HG02852 (cell line): ENCODE measurements at regions not wholly inside any gene's neighbourhood (a gene's known extent, or its start where the extent isn't known, plus 50 kb on each side); places are given as distances from the start of the nearest gene placed in this dataset.

ENCODE experiments used
- ATAC-seq: cut with Tn5 transposase; IDR thresholded peaks from one replicate; pipeline ENCODE4 v1.9.1; 2021; ENCODE audit warnings: mild to moderate bottlenecking, moderate library complexity; ENCODE audit not compliant: unreplicated experiment

DNA sequence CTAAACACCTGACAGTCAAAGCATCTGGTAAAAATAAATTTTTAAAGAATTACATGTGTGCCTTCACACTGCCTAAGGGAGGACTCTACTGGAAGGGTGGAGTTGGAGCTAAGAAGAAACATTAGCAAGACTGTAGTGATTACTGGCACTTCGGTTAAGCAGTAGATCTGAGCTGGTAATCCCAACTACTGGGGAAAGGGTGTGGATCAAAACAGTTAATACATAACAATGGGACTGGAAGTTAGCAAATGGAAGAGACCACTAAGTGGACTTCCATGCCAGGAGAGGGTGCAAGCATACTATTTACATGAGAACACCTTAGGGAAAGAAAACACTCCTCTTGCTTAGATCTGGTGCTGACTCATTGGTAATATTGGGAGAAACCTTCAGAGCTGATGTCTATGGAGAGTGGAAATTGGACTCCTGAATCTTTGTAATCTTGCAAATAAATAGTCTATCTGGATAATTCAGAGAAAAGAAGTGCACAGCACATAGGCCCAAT lies 519.6 kb upstream of the LINC00305 start:
- ATAC-seq, result no peak

DNA sequence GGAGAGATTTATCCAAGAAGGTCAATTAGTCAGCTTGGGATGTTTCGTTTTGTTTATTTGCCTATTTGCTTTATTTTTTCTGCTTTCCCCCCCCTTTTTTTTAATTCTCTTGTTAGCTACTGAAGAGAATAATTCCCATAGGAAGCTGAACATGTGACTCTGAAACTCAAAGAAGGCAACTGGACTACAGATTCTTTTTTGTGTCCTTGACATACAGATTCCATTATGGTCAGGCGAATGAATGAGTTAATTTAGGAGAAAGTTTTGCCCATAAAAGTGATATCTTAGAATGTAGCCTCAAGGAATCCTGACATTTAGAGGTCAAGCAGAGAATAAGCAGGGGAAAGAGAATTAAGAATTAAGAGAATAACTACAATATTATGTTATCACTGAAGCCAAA lies 514.2 kb upstream of the LINC00305 start:
- no peak for ATAC-seq

DNA sequence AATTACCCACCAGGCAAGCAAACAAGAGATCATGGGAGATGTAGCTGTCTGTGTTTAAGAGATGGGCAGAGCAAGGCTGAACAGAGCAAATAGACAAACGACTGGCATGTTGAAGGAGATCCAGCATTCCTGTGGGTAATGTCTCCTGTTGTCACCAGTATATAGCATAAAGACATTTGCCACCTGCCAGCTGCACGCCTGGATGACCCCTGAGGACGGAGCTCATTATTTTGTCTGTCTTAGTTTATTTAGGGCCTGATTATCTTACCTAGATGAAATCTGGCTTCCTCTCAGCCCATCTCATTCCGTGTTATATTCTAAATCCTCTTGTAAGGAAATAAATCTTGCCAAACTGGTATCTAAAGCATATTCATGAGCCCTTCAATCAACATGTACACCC lies 510.3 kb upstream of the LINC00305 start:
- no peak for ATAC-seq

DNA sequence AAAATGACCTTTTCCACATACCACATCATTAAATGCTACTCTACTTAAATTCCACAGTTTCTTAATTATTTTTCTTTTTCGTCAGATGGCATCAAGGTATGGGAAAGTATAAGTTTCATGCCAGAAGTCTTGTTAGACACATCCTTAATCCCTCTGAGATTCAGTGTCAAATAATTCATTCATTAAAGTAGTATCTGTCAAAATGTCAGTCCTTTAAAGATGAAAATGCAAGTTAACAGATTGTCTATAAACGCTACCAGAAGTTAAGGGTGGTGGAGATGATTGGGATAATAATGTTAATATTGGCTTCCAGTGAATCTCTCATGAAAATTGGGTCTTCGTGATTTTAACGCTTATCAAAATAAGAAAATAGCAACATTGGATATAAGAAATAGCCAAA lies 504.2 kb upstream of the LINC00305 start:
- no peak for ATAC-seq

DNA sequence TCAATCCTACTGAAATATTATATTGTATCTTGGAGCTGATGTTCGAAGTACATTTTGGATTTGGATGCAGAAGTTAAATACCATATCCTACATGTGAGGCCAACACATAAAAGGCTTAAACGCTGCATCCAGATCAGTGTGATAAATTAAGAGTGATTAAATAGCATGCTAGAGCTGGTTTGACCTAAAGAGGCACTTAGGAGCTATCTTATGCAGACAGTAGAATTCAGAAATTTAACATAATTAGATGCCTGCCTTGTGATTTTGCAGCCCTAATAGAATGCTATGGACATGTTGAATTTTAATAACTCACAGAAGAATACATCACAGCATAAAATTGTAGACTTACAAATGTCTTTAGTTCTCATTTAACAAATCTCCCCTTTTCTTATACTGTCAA lies 501.2 kb upstream of the LINC00305 start:
- no peak for ATAC-seq

DNA sequence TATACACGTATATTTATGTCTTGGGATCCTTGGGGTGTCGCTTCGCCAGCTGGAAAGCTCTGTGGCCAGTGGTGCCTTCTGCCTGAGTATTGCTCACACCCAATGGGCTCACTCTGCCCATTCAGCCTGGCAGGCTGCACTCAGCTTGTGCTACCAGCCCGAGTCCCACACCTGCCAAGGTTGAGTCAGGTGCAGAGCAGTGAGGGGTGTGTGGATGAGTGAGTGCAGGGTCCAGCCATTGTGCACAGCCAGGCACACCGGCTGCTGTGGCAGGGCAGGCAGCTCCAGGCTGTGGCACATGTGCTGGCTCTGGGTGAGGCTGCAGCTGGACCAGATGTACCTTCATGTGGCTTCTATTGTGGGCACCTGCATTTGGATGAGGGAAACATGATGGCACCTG lies 496.9 kb upstream of the LINC00305 start:
- no peak for ATAC-seq

DNA sequence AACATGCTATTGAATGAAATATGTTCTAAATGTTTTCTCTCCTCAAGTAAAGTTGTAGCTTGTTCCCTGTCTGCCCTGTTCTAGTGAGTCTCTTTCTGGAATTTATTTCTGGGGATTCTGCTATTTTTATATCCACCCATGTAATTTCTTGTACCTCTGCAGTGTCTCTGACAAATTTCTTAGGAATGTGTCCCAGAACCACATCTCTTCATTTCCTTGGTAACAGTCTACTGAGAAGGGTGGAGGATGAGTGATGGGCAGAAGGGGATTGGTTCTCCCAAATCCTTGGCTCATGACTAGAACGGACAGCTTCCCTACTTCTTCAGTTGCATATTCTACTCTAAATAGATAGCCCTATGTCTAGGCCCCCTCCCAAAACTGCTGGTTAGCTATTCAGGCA lies 490.6 kb upstream of the LINC00305 start:
- ATAC-seq, result no peak

DNA sequence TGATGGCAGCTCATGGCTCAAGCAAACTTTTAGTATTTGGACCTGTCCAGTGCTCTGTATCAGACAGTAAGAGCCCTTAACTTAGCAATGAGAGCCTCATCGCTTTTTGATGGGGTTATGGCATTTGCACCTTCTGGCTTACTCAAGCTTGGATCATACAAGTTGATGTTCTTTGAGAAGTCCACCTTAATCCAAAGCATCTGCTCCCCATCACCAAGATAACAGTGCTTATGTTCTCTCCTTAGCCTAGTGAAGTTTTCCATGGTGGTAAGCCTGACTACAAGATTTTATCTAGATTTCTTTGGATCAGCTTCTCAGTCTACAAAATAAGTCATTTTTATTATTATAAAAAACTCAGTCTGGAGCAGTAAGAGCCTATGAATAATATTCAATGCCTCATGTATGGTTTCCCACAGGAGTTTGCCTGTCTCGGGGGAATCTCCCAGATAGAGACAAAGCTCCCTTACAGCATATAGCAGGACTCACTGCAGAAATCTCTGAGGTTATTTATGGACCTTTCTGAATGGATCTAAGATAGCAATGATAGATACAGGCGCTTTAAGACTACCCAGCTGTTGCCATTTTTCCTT lies 472.2 kb upstream of the LINC00305 start:
- ATAC-seq, result no peak

DNA sequence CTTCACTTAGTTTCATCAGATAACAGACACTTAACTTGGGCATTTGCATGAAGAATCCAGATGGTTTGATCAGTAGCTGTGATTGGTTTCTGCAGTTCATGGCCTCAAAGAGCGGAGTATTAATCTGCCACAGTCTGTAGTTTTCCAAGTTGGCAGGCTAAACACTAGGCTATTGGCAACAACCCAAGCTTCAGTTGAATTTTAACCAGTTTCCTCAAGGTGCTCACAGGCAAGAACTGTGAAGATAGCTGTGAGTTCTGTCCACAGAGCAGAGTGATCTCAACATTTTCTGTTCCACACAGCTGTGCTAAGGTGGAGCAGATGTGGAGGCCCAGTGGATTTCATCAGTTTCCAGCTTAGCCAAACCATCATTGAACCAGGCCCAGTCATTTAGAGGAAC lies 469.5 kb upstream of the LINC00305 start:
- ATAC-seq, result no peak

DNA sequence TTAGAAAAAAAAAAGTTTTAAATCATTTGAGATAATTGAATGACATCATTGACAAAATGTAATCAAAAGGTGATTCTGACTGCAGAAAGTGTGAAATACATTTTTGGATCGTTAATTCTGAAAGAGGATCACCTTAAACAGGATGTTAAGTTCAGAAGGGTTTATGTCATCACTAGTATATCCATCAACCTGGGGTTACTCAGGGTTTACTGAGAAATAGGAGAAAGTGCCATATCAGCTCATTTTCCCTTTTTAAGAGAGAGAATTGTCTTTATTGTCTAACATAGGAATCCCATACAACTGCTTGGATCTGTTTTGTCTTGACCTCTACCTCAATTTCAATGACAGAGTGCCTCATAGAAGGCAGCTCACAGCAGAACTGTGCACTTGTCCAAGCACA lies 466.1 kb upstream of the LINC00305 start:
- ATAC-seq, result no peak

DNA sequence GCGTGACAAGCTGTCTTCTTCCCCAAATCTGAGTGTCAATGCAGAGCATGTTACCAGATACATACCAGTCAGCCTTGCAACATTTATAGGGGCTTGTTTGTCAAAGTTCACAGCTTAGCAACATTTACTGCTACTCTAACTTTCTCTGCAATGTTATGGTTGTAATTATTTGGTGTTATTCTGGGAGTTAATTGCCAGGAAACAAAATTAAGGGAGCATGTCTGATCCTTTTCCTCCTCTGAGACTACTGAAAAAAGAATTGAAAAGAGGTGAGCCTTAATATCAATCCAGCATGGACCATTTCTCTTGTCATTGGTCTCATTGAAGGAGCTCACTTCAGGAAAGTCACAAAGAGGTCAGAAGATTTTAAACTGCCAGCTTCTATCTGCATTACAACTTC lies 465.6 kb upstream of the LINC00305 start:
- no peak for ATAC-seq

DNA sequence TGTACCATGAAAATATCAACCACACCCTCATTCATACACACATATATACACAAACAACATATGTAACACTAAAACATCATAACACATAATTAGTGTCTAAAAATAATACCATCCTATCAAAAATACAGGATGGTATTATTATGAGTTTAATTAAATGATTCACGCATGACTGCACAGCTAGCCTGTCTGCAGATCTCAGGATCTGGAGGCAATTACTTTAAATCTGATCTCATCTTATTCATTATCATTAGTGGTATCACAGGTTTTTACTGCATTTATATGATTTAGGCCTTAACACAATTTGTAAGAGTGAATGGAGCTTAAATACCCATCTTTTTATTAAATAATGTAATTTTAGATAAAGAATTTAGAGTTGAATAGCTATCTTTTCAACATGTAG lies 443.4 kb upstream of the LINC00305 start:
- no peak for ATAC-seq

DNA sequence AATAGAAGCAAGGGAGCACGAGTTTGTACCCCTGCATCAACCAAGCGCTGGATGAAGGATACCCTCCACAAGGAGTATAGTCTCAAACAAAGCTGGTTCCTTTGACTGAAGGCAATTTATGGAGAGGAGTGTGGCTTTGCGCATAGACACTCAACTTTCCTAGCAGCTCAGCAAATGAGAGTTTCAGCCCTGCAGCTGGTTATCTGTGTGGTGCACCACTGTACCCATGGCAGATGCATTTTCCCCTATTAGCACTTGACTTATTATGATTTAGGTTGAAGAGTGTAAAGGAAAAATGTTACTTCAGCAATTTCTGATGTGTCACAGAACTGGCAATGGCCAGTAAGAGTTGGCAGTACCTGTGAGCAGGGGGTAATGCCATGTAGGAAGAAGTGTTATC lies 440.1 kb upstream of the LINC00305 start:
- no peak for ATAC-seq

DNA sequence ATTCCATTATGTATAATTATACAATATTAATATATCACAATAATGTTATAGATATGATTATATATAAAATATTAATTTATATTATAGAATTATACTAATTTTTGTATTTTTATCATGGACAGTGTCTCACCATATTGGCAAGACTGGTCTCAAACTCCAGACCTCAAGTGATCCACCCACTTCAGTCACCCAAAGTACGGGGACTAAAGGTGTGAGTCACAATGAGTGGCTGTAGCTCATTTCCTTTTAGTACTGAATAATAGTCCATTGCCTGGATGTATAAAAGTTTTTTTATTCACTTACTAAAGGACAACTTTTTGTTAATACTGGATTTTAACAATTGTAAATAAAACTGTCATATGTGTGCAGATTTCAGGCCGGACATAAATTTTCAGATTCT lies 417.6 kb upstream of the LINC00305 start:
- ATAC-seq, result no peak

DNA sequence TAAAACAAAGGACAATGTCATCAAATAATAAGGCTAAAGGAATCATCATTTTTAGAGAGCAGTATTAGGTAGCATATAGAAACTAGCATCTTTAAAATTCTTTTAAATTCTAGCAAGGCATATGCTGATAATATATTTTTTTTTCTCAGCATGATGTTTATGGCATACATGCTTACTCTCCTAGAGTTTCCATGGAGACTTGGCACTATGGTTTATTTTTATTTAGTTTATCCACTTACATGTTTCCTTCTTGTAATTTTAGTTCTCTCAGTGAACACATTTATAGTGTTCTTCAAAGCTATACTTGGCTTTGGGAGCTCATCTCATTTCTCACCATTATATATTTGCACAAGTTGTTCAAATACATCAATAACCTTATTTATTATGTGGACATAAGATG lies 413.8 kb upstream of the LINC00305 start:
- ATAC-seq, result no peak

DNA sequence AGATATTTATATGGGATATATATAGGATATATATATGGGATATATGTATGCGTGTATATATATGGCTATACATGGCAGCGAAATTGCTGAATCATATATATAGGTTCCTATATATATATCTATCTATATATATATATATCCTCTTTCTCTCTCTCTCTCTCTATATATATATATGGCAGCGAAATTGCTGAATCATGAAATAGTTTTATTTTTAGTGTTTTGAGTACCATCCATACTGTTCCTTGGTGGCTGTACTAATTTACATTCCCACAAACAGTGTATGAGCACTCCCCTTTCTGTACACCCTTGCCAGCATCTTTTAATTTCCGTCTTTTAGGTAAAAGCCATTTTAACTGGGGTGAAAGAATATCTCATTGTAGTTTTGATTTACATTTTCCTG lies 397.6 kb upstream of the LINC00305 start:
- no peak for ATAC-seq

DNA sequence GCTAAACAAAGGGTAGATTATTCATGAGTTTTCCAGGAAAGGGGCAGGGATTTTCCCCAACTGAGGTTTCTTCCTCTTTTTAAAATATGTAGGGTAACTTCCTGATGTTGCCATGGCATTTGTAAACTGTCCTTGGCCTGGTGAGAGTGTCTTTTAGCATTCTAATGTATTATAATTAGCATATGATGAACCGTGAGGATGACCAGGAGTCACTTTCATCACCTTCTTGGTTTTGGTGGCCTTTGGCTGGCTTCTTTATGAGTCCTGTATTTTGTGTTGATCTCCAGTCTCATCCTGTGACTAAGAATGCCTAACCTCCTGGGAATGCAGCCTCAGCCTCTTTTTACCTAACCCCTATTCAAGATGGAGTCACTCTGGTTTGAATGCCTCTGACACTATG lies 391.0 kb upstream of the LINC00305 start:
- ATAC-seq, result no peak

DNA sequence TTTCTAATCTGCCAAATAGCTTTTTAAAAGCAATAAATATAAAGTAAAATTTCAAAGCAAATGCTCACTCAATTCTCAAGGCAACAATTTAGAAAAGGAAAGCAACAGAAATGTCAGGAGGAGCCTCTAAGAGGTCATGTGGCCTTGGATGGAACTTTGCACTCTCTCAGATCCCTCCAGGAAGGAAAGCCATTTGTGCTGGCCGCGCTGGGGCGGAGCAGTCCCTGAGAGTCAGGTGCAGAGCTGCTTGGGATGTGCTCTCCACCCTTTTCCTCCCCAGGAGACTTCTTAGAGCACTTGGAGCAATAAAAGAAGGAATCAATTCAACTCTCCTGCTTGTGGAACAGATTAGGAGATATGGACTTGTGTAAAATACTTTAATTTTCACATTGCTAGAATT lies 379.8 kb upstream of the LINC00305 start:
- no peak for ATAC-seq

DNA sequence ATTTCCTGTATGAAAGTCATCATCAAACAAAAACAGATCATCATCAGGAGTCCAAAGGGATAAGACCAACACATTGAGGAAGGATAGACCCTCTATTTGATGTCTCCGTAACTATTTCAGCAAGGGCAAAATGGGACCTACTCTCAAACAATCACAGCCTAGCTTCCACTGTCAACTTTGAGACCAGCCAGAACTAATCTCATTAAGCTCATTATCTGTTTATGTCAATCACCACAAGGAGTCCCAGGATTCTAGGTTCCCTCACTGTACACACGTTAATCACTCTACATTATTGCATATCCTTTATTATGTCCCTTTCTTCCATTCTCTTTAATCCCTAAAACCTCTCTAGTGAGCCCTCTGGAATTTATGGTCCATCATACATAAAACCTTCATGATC lies 370.3 kb upstream of the LINC00305 start:
- no peak for ATAC-seq

DNA sequence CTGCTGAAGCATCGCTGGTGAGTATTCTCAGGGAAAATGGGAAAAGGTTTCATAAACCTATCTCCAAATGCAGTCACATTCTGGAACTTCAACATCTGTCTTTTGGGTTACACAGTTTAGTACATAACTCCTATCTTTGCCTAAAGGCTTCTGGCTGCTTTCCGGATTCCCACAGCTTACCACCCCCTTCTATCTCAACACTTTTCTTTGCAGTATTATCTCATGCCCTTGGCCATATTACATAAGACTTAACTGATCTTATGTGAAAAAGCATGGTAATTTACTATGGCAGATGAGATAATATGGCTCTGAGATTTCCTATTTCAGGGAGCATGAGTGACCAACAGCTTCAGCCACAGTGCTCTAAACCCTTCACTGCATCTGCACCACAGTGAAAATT lies 369.3 kb upstream of the LINC00305 start:
- no peak for ATAC-seq

DNA sequence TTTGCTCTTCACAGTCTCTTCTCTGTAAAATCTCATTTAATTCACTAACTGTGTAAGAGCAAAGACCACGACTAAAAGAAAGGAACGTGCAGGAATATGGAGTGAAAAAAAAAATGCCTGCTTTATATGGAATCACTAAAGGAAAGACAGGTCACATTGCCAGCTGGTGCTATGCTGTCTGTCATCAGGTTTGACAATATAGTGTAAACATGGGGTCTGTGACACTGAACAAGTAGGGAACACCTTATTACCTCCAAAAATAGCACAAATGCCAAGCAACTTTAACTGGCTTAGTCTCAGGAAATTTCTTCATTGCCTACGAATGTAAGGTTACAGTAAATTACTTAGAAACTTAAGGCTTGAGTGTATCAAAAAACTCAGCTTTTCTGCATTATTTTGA lies 364.5 kb upstream of the LINC00305 start:
- ATAC-seq, result no peak

DNA sequence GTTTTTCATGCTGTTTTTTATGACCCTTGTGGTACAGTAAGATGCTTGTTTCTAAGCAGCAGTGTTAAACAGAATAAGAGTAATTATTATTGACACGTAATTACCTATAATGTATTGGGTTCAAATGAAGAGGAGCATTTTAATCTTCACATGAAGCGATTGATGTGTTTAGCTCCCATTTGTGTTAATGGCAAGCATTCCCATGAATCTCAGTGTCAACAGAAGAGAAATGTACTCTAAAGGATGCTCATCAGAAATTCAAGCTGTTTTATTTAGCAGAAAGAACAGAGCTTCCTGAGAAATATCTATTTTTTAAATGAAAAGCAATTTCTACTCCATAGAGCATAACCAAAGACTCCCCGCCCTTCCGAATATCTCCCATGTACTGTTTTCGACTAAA lies 341.3 kb upstream of the LINC00305 start:
- ATAC-seq, result no peak

DNA sequence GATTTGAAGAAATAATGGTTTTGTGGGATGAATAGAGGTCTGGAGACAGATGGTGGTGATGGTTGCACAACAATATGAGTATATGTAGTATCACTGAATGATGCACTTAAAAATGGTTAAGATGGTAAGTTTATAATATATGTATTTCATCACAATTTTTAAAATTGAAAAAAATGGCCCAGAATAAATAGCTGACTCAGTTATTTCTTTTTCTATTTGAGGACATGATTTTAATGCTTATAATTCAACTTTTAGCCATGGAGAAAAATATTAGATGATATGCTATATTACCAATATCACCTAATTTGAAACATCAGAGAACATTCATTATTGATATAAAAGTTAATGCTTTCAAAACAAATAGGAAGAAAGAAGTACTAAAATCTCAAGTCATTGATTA lies 339.8 kb upstream of the LINC00305 start:
- no peak for ATAC-seq

DNA sequence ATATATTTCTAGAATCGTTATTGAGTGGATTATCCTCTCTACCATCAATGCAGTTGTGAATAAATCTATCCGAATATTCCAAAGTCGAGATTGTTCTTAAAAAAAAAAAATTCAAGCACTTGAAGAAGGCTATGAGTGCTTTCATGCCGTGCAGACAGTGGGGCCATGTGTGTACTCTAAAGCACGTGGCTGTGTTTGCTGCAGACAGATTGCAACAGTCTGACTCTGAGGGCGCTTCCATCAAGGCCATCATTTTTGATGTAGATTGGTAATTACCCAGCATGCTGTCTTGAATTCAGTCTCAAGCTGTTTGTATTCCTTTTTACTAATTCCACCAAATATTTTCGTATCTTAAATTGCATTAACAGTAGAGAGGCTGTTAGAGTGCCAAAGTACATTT lies 325.9 kb upstream of the LINC00305 start:
- no peak for ATAC-seq
